Transverse colon (tissue), 4 donors: ENCODE measurements at regions not wholly inside any gene's neighbourhood (a gene's known extent, or its start where the extent isn't known, plus 50 kb on each side); places are given as distances from the start of the nearest gene placed in this dataset.

Source experiments
- DNase-seq: peaks from one replicate; pipeline ENCODE4 v3.0.0-alpha.2; 2019
- H3K27ac ChIP-seq, 4 donors: fragments of 200-600 bp; sonication (generic); 2 replicates each; pipeline ENCODE4 v1.5.1; 2016 to 2018; ENCODE audit warnings: inconsistent platforms in 4 of 4
- H3K27me3 ChIP-seq: fragments of 200-600 bp; sonication (generic); 2 replicates; pipeline ENCODE4 v1.5.1; 2017; ENCODE audit warnings: inconsistent platforms
- H3K36me3 ChIP-seq, 4 donors: fragments of 200-600 bp; sonication (generic); 2 replicates each; pipeline ENCODE4 v1.5.1; 2017 to 2019; ENCODE audit warnings: inconsistent platforms in 4 of 4
- H3K4me1 ChIP-seq, 4 donors: fragments of 200-600 bp; sonication (generic); 2 replicates each; pipeline ENCODE4 v1.5.1; 2017 to 2020; ENCODE audit warnings: inconsistent platforms in 4 of 4
- H3K4me3 ChIP-seq, 4 donors: fragments of 200-600 bp; sonication (generic); 1 replicate in 1 of 4; 2 replicates in 3 of 4; pipeline versions ENCODE4 v1.5.1 to v1.6.1; 2017 to 2019; ENCODE audit warnings: inconsistent platforms in 4 of 4
- H3K9me3 ChIP-seq, 2 donors: fragments of 200-600 bp; sonication (generic); 2 replicates each; pipeline ENCODE4 v1.5.1; 2017 to 2019; ENCODE audit warnings: inconsistent platforms in 2 of 2
- CTCF ChIP-seq, 5 experiments: fragments of 200-600 bp in 3 of 5; fragments of 450-650 bp in 2 of 5; sonication (generic) in 3 of 5; IDR thresholded peaks; 1 replicate in 2 of 5; 2 replicates in 3 of 5; pipeline ENCODE4 v1.5.1; 2016 to 2017; ENCODE audit warnings: antibody characterized with exemption in 5 of 5, inconsistent platforms in 3 of 5, mild to moderate bottlenecking in 2 of 5, moderate library complexity in 1 of 5
- EP300 ChIP-seq: sonication (generic); formaldehyde crosslinking; IDR thresholded peaks from one replicate; pipeline ENCODE4 v1.6.1; 2017; ENCODE audit warnings: antibody characterized with exemption, low read depth
- POLR2A ChIP-seq: fragments of 450-650 bp; IDR thresholded peaks from one replicate; pipeline ENCODE4 v1.6.1; 2016; ENCODE audit warnings: antibody characterized with exemption, mild to moderate bottlenecking, moderate library complexity
- POLR2AphosphoS5 ChIP-seq, 3 donors: sonication (generic); formaldehyde crosslinking; IDR thresholded peaks; one replicate each; pipeline ENCODE4 v1.6.1; 2016; ENCODE audit warnings: antibody characterized with exemption in 3 of 3
- WGBS, 2 donors: methylation state at CpG; one replicate each; pipeline ENCODE4 v1.1.5; 2018; ENCODE audit warnings: low coverage in 1 of 2; 5-methylcytosine and 5-hydroxymethylcytosine counted together
- in situ Hi-C, 4 donors: fragments of 200-750 bp; cut with MboI; loops; one replicate each; pipeline versions ENCODE4 v1.15.0 to v1.15.1; 2017; ENCODE audit warnings: low sequenced_read_pairs in 3 of 4, low pct_ligation_motif_present in 1 of 4, low pct_unique_long_range_greater_than_20kb in 1 of 4
- intact Hi-C: fragments of 100-400 bp; cut with DNase I; formaldehyde crosslinking; loops from one replicate; pipeline ENCODE4 v1.15.1; 2023; ENCODE audit warnings: low total_unique reads

GRCh38 chr4:179112441-179113170 is 1670.4 kb upstream of the AGA start:
- no peak for DNase-seq
- no peaks in the 10 kb centered on the region for H3K9me3 ChIP-seq
- WGBS, 2 donors = 51 to 57% methylated on average over 5 of the region's 5 CpGs
- no peaks in the 10 kb centered on the region for H3K27me3 ChIP-seq
- no peaks in the 10 kb centered on the region for H3K4me1 ChIP-seq
- TF ChIP-seq EP300 = no peak
- no peak for TF ChIP-seq POLR2A
- no peak for TF ChIP-seq CTCF (IDR thresholded peaks at IDR 0.05)
- no peak for TF ChIP-seq POLR2AphosphoS5 (IDR thresholded peaks at IDR 0.05)
- intact Hi-C loops (no loop called here), in situ Hi-C loops (no loop called here)
- H3K4me3 ChIP-seq = no peak overlapping the region
- H3K27ac ChIP-seq = no peak overlapping the region
- no peaks in the 10 kb centered on the region for H3K36me3 ChIP-seq

GRCh38 chr4:179114615-179115014 is 1672.4 kb upstream of the AGA start:
- intact Hi-C loops (no loop called here), in situ Hi-C loops (no loop called here)
- 91 to 100% methylated on average over 1 of the region's 1 CpG for WGBS, 2 donors
- H3K27me3 ChIP-seq = no peaks in the 10 kb centered on the region
- H3K4me3 ChIP-seq = no peak overlapping the region
- H3K4me1 ChIP-seq = no peaks in the 10 kb centered on the region
- H3K36me3 ChIP-seq = no peaks in the 10 kb centered on the region
- DNase-seq = no peak
- TF ChIP-seq POLR2AphosphoS5 (IDR thresholded peaks at IDR 0.05) (no peak), CTCF (IDR thresholded peaks at IDR 0.05) (no peak), EP300 (no peak)
- no peaks in the 10 kb centered on the region for H3K9me3 ChIP-seq
- H3K27ac ChIP-seq = no peak overlapping the region

- in situ Hi-C loops = no loop called here
- H3K27ac ChIP-seq = no peak overlapping the region
- no peak overlapping the region for H3K4me3 ChIP-seq
- H3K27me3 ChIP-seq = no peaks in the 10 kb centered on the region
- 63 to 65% methylated on average over 2 of the region's 2 CpGs for WGBS, 2 donors
- no peak for DNase-seq
- H3K4me1 ChIP-seq = no peaks in the 10 kb centered on the region
- no peaks in the 10 kb centered on the region for H3K36me3 ChIP-seq
- TF ChIP-seq POLR2AphosphoS5 (IDR thresholded peaks at IDR 0.05) (no peak), POLR2A (no peak), CTCF (IDR thresholded peaks at IDR 0.05) (no peak), EP300 (no peak)
- no peaks in the 10 kb centered on the region for H3K9me3 ChIP-seq
- intact Hi-C loops = no loop called here
Observed at GRCh38 chr4:179116011-179116410, 1673.8 kb upstream of the AGA start.

- Histone ChIP-seq H3K4me1 (no peaks in the 10 kb centered on the region), H3K27me3 (no peaks in the 10 kb centered on the region), H3K27ac (no peak overlapping the region), H3K4me3 (no peak overlapping the region), H3K9me3 (no peaks in the 10 kb centered on the region), H3K36me3 (no peaks in the 10 kb centered on the region)
- intact Hi-C loops (no loop called here), in situ Hi-C loops (no loop called here)
- 34 to 45% methylated on average over 2 of the region's 2 CpGs for WGBS, 2 donors
- DNase-seq = no peak
- TF ChIP-seq EP300 (no peak), POLR2AphosphoS5 (IDR thresholded peaks at IDR 0.05) (no peak), CTCF (IDR thresholded peaks at IDR 0.05) (no peak), POLR2A (no peak)
Observed at GRCh38 chr4:179116581-179116980, 1674.3 kb upstream of the AGA start.
